OCI-LY7 (cell line): ENCODE measurements at regions not wholly inside any gene's neighbourhood (a gene's known extent, or its start where the extent isn't known, plus 50 kb on each side); places are given as distances from the start of the nearest gene placed in this dataset.

Experiments
- BruUV-seq: library from RNA; stranded (reverse); fragments of 400-500 nt; replicated peaks from 2 replicates; lab custom pipeline; 2021; lab: Mats Ljungman, UMichigan
- CTCF ChIA-PET: fragments of 300-600 bp; sonication (Branson Sonifier 250); formaldehyde crosslinking; loops from one replicate; lab custom pipeline; 2022; ENCODE audit warnings: antibody characterized with exemption; ENCODE audit not compliant: unreplicated experiment; lab: Charles Lee
- POLR2A ChIA-PET: fragments of 300-600 bp; sonication (Branson Sonifier 250); formaldehyde crosslinking; loops from one replicate; lab custom pipeline; 2022; ENCODE audit warnings: antibody characterized with exemption; lab: Charles Lee
- DNase-seq: peaks from one replicate; pipeline ENCODE4 v3.0.0-alpha.2; 2015; ENCODE audit warnings: low spot score
- H2AFZ ChIP-seq: fragments of 200-600 bp; sonication (generic), shearing (Covaris generic); 2 replicates; pipeline ENCODE4 v1.6.1; 2014; ENCODE audit warnings: mild to moderate bottlenecking, antibody characterized with exemption, low read length, moderate library complexity
- H3K27ac ChIP-seq: fragments of 200-600 bp; sonication (generic); 2 replicates; pipeline ENCODE4 v1.5.1; 2014; ENCODE audit warnings: mixed run types, low read depth, mild to moderate bottlenecking, moderate library complexity, low read length, inconsistent platforms; ENCODE audit not compliant: poor library complexity, severe bottlenecking
- H3K36me3 ChIP-seq: fragments of 200-600 bp; sonication (generic); 2 replicates; pipeline ENCODE4 v1.6.1; 2014; ENCODE audit warnings: mild to moderate bottlenecking, antibody characterized with exemption, low read length, moderate library complexity, mixed read lengths; ENCODE audit not compliant: insufficient read depth
- H3K4me1 ChIP-seq: fragments of 200-600 bp; sonication (generic); 2 replicates; pipeline ENCODE4 v1.5.1; 2014; ENCODE audit warnings: mild to moderate bottlenecking, low read length; ENCODE audit not compliant: insufficient read depth, poor library complexity, severe bottlenecking
- H3K4me2 ChIP-seq: fragments of 200-600 bp; sonication (generic); 2 replicates; pipeline ENCODE4 v1.6.1; 2014; ENCODE audit warnings: mild to moderate bottlenecking, low read length
- H3K4me3 ChIP-seq: fragments of 200-600 bp; sonication (generic); 2 replicates; pipeline ENCODE4 v1.5.1; 2014; ENCODE audit warnings: mild to moderate bottlenecking, low read depth, low read length; ENCODE audit not compliant: poor library complexity, severe bottlenecking
- H3K79me2 ChIP-seq: fragments of 200-600 bp; sonication (generic); 2 replicates; pipeline ENCODE4 v1.6.1; 2016; ENCODE audit warnings: low read depth, mild to moderate bottlenecking, low read length, moderate library complexity, mixed read lengths; ENCODE audit not compliant: insufficient read depth
- H3K9me2 ChIP-seq: fragments of 200-600 bp; sonication (generic); 2 replicates; pipeline ENCODE4 v1.6.1; 2016; ENCODE audit warnings: mild to moderate bottlenecking, low read length, mixed read lengths; ENCODE audit not compliant: insufficient read depth
- H3K9me3 ChIP-seq: fragments of 200-600 bp; sonication (generic); 2 replicates; pipeline ENCODE4 v1.6.1; 2014; ENCODE audit warnings: mild to moderate bottlenecking, mixed run types, low read length, mixed read lengths
- H4K20me1 ChIP-seq: fragments of 200-600 bp; sonication (generic); 2 replicates; pipeline ENCODE4 v1.6.1; 2014; ENCODE audit warnings: mild to moderate bottlenecking, antibody characterized with exemption, low read length, moderate library complexity, mixed read lengths; ENCODE audit not compliant: insufficient read depth
- EZH2phosphoT487 ChIP-seq: fragments of 200-600 bp; sonication (generic); IDR thresholded peaks from 2 replicates; pipeline ENCODE4 v1.6.1; 2018; ENCODE audit warnings: low read depth, borderline replicate concordance, mild to moderate bottlenecking, mixed run types, antibody characterized with exemption, low read length, moderate library complexity, mixed read lengths
- intact Hi-C: fragments of 100-400 bp; cut with micrococcal nuclease; formaldehyde crosslinking; loops from one replicate; pipeline ENCODE4 v1.10.0; 2022; ENCODE audit not compliant: unreplicated experiment
- TF ChIP-seq, protein P1 (sequence below): fragments of 200-600 bp; sonication (generic); conservative IDR thresholded peaks from 2 replicates; pipeline ENCODE4 v1.5.1; 2014; ENCODE audit warnings: mild to moderate bottlenecking, antibody characterized with exemption, low read length, moderate library complexity, mixed read lengths

DNA sequence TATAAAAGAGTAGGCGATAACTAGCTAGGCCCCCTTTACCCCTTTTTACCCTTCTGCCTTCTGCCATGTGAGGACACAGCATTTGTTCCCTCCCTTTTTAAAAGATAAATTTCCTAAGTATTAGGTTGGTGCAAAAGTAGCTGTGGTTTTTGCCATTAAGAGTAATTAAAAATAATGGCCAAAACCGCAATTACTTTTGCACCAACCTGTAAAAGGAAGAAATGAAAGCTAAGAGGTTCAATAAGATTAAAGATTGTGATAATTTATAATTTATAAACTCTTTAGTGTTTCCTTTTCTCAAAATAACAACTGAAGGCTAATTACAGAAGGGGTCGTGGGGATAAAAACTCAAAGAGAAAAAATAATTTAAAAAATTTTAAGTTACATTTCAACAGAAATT lies 283.5 kb upstream of the PDZRN3 start:
- H3K4me2 ChIP-seq: no peak overlapping the region
- no peak for DNase-seq
- H3K4me1 ChIP-seq: no peaks in the 10 kb centered on the region
- BruUV-seq: no TSS peak
- ChIA-PET CTCF (no interaction called here), POLR2A (no interaction called here)
- TF ChIP-seq, protein P1, sequence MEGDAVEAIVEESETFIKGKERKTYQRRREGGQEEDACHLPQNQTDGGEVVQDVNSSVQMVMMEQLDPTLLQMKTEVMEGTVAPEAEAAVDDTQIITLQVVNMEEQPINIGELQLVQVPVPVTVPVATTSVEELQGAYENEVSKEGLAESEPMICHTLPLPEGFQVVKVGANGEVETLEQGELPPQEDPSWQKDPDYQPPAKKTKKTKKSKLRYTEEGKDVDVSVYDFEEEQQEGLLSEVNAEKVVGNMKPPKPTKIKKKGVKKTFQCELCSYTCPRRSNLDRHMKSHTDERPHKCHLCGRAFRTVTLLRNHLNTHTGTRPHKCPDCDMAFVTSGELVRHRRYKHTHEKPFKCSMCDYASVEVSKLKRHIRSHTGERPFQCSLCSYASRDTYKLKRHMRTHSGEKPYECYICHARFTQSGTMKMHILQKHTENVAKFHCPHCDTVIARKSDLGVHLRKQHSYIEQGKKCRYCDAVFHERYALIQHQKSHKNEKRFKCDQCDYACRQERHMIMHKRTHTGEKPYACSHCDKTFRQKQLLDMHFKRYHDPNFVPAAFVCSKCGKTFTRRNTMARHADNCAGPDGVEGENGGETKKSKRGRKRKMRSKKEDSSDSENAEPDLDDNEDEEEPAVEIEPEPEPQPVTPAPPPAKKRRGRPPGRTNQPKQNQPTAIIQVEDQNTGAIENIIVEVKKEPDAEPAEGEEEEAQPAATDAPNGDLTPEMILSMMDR: no peak
- TF ChIP-seq EZH2phosphoT487: no peak
- H2AFZ ChIP-seq: no peak overlapping the region
- H3K4me3 ChIP-seq: no peak overlapping the region
- intact Hi-C loops: no loop called here
- H3K27ac ChIP-seq: no peak overlapping the region
- H3K9me2 ChIP-seq: no peaks in the 10 kb centered on the region
- no peaks in the 10 kb centered on the region for H3K36me3 ChIP-seq
- no peaks in the 10 kb centered on the region for H4K20me1 ChIP-seq
- H3K9me3 ChIP-seq: no peaks in the 10 kb centered on the region
- no peaks in the 10 kb centered on the region for H3K79me2 ChIP-seq

DNA sequence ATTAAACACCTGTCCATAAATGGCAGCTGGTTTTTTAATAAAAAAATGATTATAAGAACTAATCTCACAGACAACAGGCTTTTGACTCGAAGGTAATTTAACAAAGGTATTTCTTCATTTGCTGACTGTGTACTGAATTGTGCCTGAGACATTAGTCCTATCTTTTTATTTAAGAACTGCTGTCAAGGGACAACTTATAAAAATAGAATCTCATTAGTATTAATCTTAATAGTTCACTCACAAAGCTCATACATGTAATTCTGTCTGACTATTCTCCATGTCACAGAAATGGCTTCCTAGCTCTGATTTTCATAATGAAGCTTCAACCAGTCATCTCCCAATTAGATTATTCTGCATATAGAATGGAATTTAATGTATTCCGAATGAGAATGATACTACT lies 276.9 kb upstream of the PDZRN3 start:
- Histone ChIP-seq H3K27ac (no peak overlapping the region), H3K79me2 (no peaks in the 10 kb centered on the region), H3K4me1 (no peaks in the 10 kb centered on the region), H3K9me2 (no peaks in the 10 kb centered on the region), H4K20me1 (no peaks in the 10 kb centered on the region), H2AFZ (no peak overlapping the region), H3K4me2 (no peak overlapping the region), H3K4me3 (no peak overlapping the region), H3K36me3 (no peaks in the 10 kb centered on the region), H3K9me3 (no peaks in the 10 kb centered on the region)
- DNase-seq: no peak
- ChIA-PET CTCF (no interaction called here), POLR2A (interaction anchor here (0.6 to 0.8 kb wide), 2 partner anchors 36 to 362 kb away, joined by 3 to 8 read pairs; no protein-coding TSS in a partner anchor)
- no TSS peak for BruUV-seq
- intact Hi-C loops: no loop called here
- TF ChIP-seq, protein P1: no peak
- TF ChIP-seq EZH2phosphoT487: no peak

DNA sequence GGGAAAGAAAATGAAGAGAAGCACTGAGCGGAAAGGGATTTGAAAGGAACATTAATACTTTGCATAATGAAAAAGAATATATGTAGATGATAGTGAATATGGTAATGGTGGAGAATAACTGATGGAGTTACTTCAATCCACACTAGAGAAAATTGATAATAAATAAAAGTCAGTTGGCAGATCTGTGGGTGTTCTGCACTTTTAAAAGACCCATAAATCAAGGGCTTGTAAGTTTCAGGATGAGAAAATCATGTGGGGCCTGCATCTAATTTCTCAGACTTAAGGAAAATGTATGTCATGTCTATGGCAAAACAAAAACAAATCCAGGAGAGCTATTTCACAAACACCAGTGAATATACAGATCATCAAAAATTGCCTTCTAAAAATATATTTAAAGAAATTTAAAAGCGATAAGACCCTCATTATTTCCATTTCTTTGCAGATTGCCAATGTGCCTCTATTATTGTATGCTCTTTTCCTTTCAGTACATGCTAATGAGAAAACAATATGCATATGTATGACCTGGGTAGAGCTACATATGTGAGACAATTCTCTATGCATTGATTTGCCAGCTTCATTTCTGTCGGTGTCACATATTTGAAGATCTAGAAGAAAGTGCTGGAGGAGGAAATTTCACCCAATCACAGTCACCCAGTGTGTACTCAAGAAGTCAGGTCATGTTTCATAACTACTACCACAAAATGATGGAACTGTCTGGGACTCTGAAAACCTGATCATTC lies 269.9 kb upstream of the PDZRN3 start:
- no peaks in the 10 kb centered on the region for H3K9me2 ChIP-seq
- no peaks in the 10 kb centered on the region for H3K36me3 ChIP-seq
- H3K79me2 ChIP-seq: no peaks in the 10 kb centered on the region
- no peak for TF ChIP-seq EZH2phosphoT487
- TF ChIP-seq, protein P1: no peak
- no peaks in the 10 kb centered on the region for H3K9me3 ChIP-seq
- H2AFZ ChIP-seq: no peak overlapping the region
- CTCF ChIA-PET: no interaction called here
- no peaks in the 10 kb centered on the region for H4K20me1 ChIP-seq
- DNase-seq: no peak
- POLR2A ChIA-PET: interaction anchor here (0.6 kb wide), 1 partner anchor 473 kb away, joined by 3 read pairs; no protein-coding TSS in a partner anchor
- no peak overlapping the region for H3K27ac ChIP-seq
- intact Hi-C loops: no loop called here
- no peak overlapping the region for H3K4me2 ChIP-seq
- H3K4me3 ChIP-seq: no peak overlapping the region
- no peaks in the 10 kb centered on the region for H3K4me1 ChIP-seq
- no TSS peak for BruUV-seq
